ENCODE measurements at regions not wholly inside any gene's neighbourhood (a gene's known extent, or its start where the extent isn't known, plus 50 kb on each side); places are given as distances from the start of the nearest gene placed in this dataset.

DNA sequence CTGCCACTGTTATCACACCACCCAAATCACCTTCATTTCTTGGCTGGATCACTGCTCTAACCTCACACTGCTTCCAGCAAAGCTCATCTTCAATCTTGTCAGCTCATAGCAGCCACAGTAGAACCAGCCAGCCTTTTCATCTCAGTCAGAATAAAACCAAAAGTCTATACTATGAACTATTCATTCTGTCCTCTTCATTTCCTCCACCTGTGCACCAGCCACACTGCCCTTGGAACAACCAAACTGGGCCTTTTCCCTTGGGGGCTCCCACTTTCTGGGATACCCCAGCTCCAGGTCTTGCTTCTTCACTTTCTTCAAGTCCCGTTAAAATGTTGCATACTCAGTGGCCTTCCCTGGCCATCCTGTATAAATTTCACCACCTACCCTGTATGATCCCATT lies 234.4 kb upstream of the DAAM1 start:
- TF ChIP-seq, protein P1, sequence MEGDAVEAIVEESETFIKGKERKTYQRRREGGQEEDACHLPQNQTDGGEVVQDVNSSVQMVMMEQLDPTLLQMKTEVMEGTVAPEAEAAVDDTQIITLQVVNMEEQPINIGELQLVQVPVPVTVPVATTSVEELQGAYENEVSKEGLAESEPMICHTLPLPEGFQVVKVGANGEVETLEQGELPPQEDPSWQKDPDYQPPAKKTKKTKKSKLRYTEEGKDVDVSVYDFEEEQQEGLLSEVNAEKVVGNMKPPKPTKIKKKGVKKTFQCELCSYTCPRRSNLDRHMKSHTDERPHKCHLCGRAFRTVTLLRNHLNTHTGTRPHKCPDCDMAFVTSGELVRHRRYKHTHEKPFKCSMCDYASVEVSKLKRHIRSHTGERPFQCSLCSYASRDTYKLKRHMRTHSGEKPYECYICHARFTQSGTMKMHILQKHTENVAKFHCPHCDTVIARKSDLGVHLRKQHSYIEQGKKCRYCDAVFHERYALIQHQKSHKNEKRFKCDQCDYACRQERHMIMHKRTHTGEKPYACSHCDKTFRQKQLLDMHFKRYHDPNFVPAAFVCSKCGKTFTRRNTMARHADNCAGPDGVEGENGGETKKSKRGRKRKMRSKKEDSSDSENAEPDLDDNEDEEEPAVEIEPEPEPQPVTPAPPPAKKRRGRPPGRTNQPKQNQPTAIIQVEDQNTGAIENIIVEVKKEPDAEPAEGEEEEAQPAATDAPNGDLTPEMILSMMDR (IDR thresholded peaks at IDR 0.05; ENCODE audit: poor library complexity, severe bottlenecking): no peak
- TF ChIP-seq POLR2AphosphoS5 (IDR thresholded peaks at IDR 0.05): no peak
